Muscle layer of colon (tissue), 2 donors: ENCODE measurements at regions not wholly inside any gene's neighbourhood (a gene's known extent, or its start where the extent isn't known, plus 50 kb on each side); places are given as distances from the start of the nearest gene placed in this dataset.
"Not testable (repeated sequence)": the region's sequence is repeated elsewhere in the genome, so short reads cannot be mapped to it uniquely, and the experiment has no call there.

Experiments
- H3K27ac ChIP-seq: one replicate; pipeline ENCODE4 v1.7.0; 2013; ENCODE audit warnings: low read depth, mild to moderate bottlenecking, low read length, moderate library complexity
- H3K27me3 ChIP-seq, 2 donors: one replicate each; pipeline ENCODE4 v1.7.0; 2013; ENCODE audit warnings: low read length in 2 of 2, mild to moderate bottlenecking in 2 of 2; ENCODE audit not compliant: insufficient read depth in 2 of 2, control insufficient read depth in 1 of 2
- H3K36me3 ChIP-seq: one replicate; pipeline ENCODE4 v1.7.0; 2013; ENCODE audit warnings: mild to moderate bottlenecking, low read length; ENCODE audit not compliant: insufficient read depth
- H3K4me1 ChIP-seq: one replicate; pipeline ENCODE4 v1.7.0; 2013; ENCODE audit warnings: mild to moderate bottlenecking, low read length; ENCODE audit not compliant: insufficient read depth
- H3K4me3 ChIP-seq, 2 donors: one replicate each; pipeline ENCODE4 v1.7.0; 2013; ENCODE audit warnings: low read length in 2 of 2, low read depth in 1 of 2, mild to moderate bottlenecking in 1 of 2, moderate library complexity in 1 of 2
- H3K9ac ChIP-seq: one replicate; pipeline ENCODE4 v1.7.0; 2013; ENCODE audit warnings: low read length
- H3K9me3 ChIP-seq: one replicate; pipeline ENCODE4 v1.7.0; 2013; ENCODE audit warnings: mild to moderate bottlenecking, low read length
- donor health status: abdominal sarcoma.
- donor health status: Adenocarcinoma of cecum.

GRCh38 chr2:37722971-37723370 is 51.5 kb upstream of the CDC42EP3 start:
- not testable (repeated sequence) for H3K9ac ChIP-seq, H3K4me1 ChIP-seq, H3K9me3 ChIP-seq, H3K27me3 ChIP-seq, H3K4me3 ChIP-seq, H3K27ac ChIP-seq, H3K36me3 ChIP-seq

- H3K36me3 ChIP-seq = no peaks in the 10 kb centered on the region
- H3K27ac ChIP-seq = no peak overlapping the region
- no peak overlapping the region for H3K4me3 ChIP-seq
- no peak overlapping the region for H3K9ac ChIP-seq
- peaks cover 25% of the 10 kb centered on the region for H3K4me1 ChIP-seq
- H3K27me3 ChIP-seq = no peaks in the 10 kb centered on the region
- no peaks in the 10 kb centered on the region for H3K9me3 ChIP-seq
Observed at GRCh38 chr2:37730037-37730818, 58.8 kb upstream of the CDC42EP3 start.

- peaks cover 35% of the 10 kb centered on the region for H3K4me1 ChIP-seq
- H3K4me3 ChIP-seq, H3K9me3 ChIP-seq, H3K36me3 ChIP-seq, H3K9ac ChIP-seq, H3K27ac ChIP-seq, H3K27me3 ChIP-seq: not testable (repeated sequence)
Observed at GRCh38 chr2:37732412-37732811, 61.0 kb upstream of the CDC42EP3 start.

GRCh38 chr2:37733251-37733650 is 61.8 kb upstream of the CDC42EP3 start:
- no peaks in the 10 kb centered on the region for H3K9me3 ChIP-seq
- H3K36me3 ChIP-seq = no peaks in the 10 kb centered on the region
- H3K27me3 ChIP-seq = no peaks in the 10 kb centered on the region
- no peak overlapping the region for H3K4me3 ChIP-seq
- peaks cover 41% of the 10 kb centered on the region for H3K4me1 ChIP-seq
- no peak overlapping the region for H3K9ac ChIP-seq
- H3K27ac ChIP-seq = no peak overlapping the region

GRCh38 chr2:37733955-37734354 is 62.5 kb upstream of the CDC42EP3 start:
- H3K27ac ChIP-seq = peak overlapping the region; percentile 6
- H3K36me3 ChIP-seq = not testable (repeated sequence)

GRCh38 chr2:37734891-37735523 is 63.6 kb upstream of the CDC42EP3 start:
- H3K4me1 ChIP-seq = peaks cover 41% of the 10 kb centered on the region
- not testable (repeated sequence) for H3K4me3 ChIP-seq

More at GRCh38 chr2:37733955-37734354, 62.5 kb upstream of the CDC42EP3 start:
- H3K9me3 ChIP-seq, H3K27me3 ChIP-seq, H3K4me3 ChIP-seq, H3K9ac ChIP-seq: not testable (repeated sequence)
- H3K4me1 ChIP-seq = peaks cover 41% of the 10 kb centered on the region

GRCh38 chr2:37735524-37735910 is 64.1 kb upstream of the CDC42EP3 start:
- not testable (repeated sequence) for H3K4me3 ChIP-seq, H3K9ac ChIP-seq, H3K36me3 ChIP-seq, H3K9me3 ChIP-seq, H3K27me3 ChIP-seq
- Histone ChIP-seq H3K27ac (peak overlapping the region; percentile 70), H3K4me1 (peaks cover 41% of the 10 kb centered on the region)

More at GRCh38 chr2:37734891-37735523, 63.6 kb upstream of the CDC42EP3 start:
- not testable (repeated sequence) for H3K27me3 ChIP-seq, H3K9ac ChIP-seq, H3K9me3 ChIP-seq, H3K36me3 ChIP-seq
- H3K27ac ChIP-seq = peak overlapping the region; percentile 70

- H3K9me3 ChIP-seq = no peaks in the 10 kb centered on the region
- no peak overlapping the region for H3K9ac ChIP-seq
- no peak overlapping the region for H3K4me3 ChIP-seq
- H3K4me1 ChIP-seq = peaks cover 37% of the 10 kb centered on the region
- H3K36me3 ChIP-seq = no peaks in the 10 kb centered on the region
- H3K27me3 ChIP-seq = no peaks in the 10 kb centered on the region
- peak overlapping the region; percentile 0 for H3K27ac ChIP-seq
Observed at GRCh38 chr2:37737507-37737906, 66.1 kb upstream of the CDC42EP3 start.

GRCh38 chr2:37738266-37738885 is 66.9 kb upstream of the CDC42EP3 start:
- Histone ChIP-seq H3K36me3 (no peaks in the 10 kb centered on the region), H3K4me3 (no peak overlapping the region), H3K4me1 (peaks cover 30% of the 10 kb centered on the region)

GRCh38 chr2:37739153-37739552 is 67.7 kb upstream of the CDC42EP3 start:
- Histone ChIP-seq H3K9me3 (no peaks in the 10 kb centered on the region), H3K4me3 (no peak overlapping the region), H3K4me1 (peaks cover 25% of the 10 kb centered on the region), H3K27me3 (no peaks in the 10 kb centered on the region), H3K27ac (no peak overlapping the region), H3K9ac (no peak overlapping the region), H3K36me3 (no peaks in the 10 kb centered on the region)

More at GRCh38 chr2:37738266-37738885, 66.9 kb upstream of the CDC42EP3 start:
- no peak overlapping the region for H3K9ac ChIP-seq
- H3K9me3 ChIP-seq = no peaks in the 10 kb centered on the region
- H3K27ac ChIP-seq = no peak overlapping the region
- H3K27me3 ChIP-seq = no peaks in the 10 kb centered on the region

- H3K27me3 ChIP-seq = no peaks in the 10 kb centered on the region
- H3K4me1 ChIP-seq = peaks cover 16% of the 10 kb centered on the region
- H3K9me3 ChIP-seq = no peaks in the 10 kb centered on the region
- H3K4me3 ChIP-seq = no peak overlapping the region
- H3K27ac ChIP-seq = no peak overlapping the region
- H3K9ac ChIP-seq = no peak overlapping the region
- H3K36me3 ChIP-seq = no peaks in the 10 kb centered on the region
Observed at GRCh38 chr2:37740164-37740739, 68.8 kb upstream of the CDC42EP3 start.
